GM18517 (cell line): ENCODE measurements at regions not wholly inside any gene's neighbourhood (a gene's known extent, or its start where the extent isn't known, plus 50 kb on each side); places are given as distances from the start of the nearest gene placed in this dataset.

Source experiments
- ATAC-seq: cut with Tn5 transposase; IDR thresholded peaks from one replicate; pipeline ENCODE4 v1.9.1; 2021; ENCODE audit warnings: mild to moderate bottlenecking, moderate library complexity; ENCODE audit not compliant: unreplicated experiment

- no peak for ATAC-seq
These were observed 415.0 kb upstream of the XYLT1 start for GRCh38 chr16:17885659-17886207.

GRCh38 chr16:17877821-17878360, 407.1 kb upstream of the XYLT1 start:
- ATAC-seq, result no peak

- no peak for ATAC-seq
These were observed 396.2 kb upstream of the XYLT1 start for GRCh38 chr16:17866996-17867395.

- ATAC-seq, result no peak
These were observed 391.3 kb upstream of the XYLT1 start for GRCh38 chr16:17861981-17862479.

- ATAC-seq, result no peak
These were observed 387.3 kb upstream of the XYLT1 start for GRCh38 chr16:17858061-17858460.

GRCh38 chr16:17853958-17854357, 383.2 kb upstream of the XYLT1 start:
- no peak for ATAC-seq

- ATAC-seq, result no peak
These were observed 382.4 kb upstream of the XYLT1 start for GRCh38 chr16:17852977-17853702.

GRCh38 chr16:17850581-17851250, 380.0 kb upstream of the XYLT1 start:
- no peak for ATAC-seq

GRCh38 chr16:17847234-17847795, 376.6 kb upstream of the XYLT1 start:
- no peak for ATAC-seq

- ATAC-seq, result no peak
These were observed 375.3 kb upstream of the XYLT1 start for GRCh38 chr16:17846030-17846429.

GRCh38 chr16:17845031-17845430, 374.3 kb upstream of the XYLT1 start:
- ATAC-seq, result no peak

GRCh38 chr16:17843905-17844304, 373.1 kb upstream of the XYLT1 start:
- no peak for ATAC-seq

GRCh38 chr16:17839907-17840306, 369.1 kb upstream of the XYLT1 start:
- ATAC-seq, result no peak

- no peak for ATAC-seq
These were observed 368.5 kb upstream of the XYLT1 start for GRCh38 chr16:17839272-17839671.

GRCh38 chr16:17836868-17837602, 366.3 kb upstream of the XYLT1 start:
- no peak for ATAC-seq

GRCh38 chr16:17835118-17835876, 364.5 kb upstream of the XYLT1 start:
- no peak for ATAC-seq

- ATAC-seq, result no peak
These were observed 362.0 kb upstream of the XYLT1 start for GRCh38 chr16:17832738-17833137.

- no peak for ATAC-seq
These were observed 360.6 kb upstream of the XYLT1 start for GRCh38 chr16:17831330-17831729.

- ATAC-seq, result no peak
These were observed 359.9 kb upstream of the XYLT1 start for GRCh38 chr16:17830651-17831050.

GRCh38 chr16:17829811-17830210, 359.1 kb upstream of the XYLT1 start:
- no peak for ATAC-seq
